ENCODE measurements at regions not wholly inside any gene's neighbourhood (a gene's known extent, or its start where the extent isn't known, plus 50 kb on each side); places are given as distances from the start of the nearest gene placed in this dataset.
"Not testable (repeated sequence)": the region's sequence is repeated elsewhere in the genome, so short reads cannot be mapped to it uniquely, and the experiment has no call there.

GRCh38 chrX:3806630-3807029, 93.2 kb upstream of the PRKX start:
- Mint-ChIP-seq H3K4me1 (ENCODE audit: low read depth) (peaks cover 3% of the 10 kb centered on the region), H3K36me3 (ENCODE audit: low read depth) (no peaks in the 10 kb centered on the region), H3K27ac (no peak overlapping the region), H3K4me3 (no peak overlapping the region), H3K27me3 (peaks cover 15% of the 10 kb centered on the region), H3K9me3 (no peaks in the 10 kb centered on the region)
- ChIA-PET POLR2A (no interaction called here), CTCF (no interaction called here)
- no peak for TF ChIP-seq CTCF (IDR thresholded peaks at IDR 0.05)
- no peak for ATAC-seq
- intact Hi-C loops (cut with micrococcal nuclease), result no loop called here
- DNase-seq, result no peak

GRCh38 chrX:3803713-3804112, 90.3 kb upstream of the PRKX start:
- Mint-ChIP-seq H3K9me3 (no peaks in the 10 kb centered on the region), H3K27me3 (peaks cover 14% of the 10 kb centered on the region), H3K27ac (no peak overlapping the region), H3K4me3 (no peak overlapping the region), H3K4me1 (ENCODE audit: low read depth) (no peaks in the 10 kb centered on the region), H3K36me3 (ENCODE audit: low read depth) (no peaks in the 10 kb centered on the region)
- intact Hi-C loops (cut with micrococcal nuclease), result no loop called here
- ATAC-seq, result no peak
- ChIA-PET POLR2A (no interaction called here), CTCF (no interaction called here)
- no peak for TF ChIP-seq CTCF (IDR thresholded peaks at IDR 0.05)
- DNase-seq, result no peak

GRCh38 chrX:3803305-3803704, 89.9 kb upstream of the PRKX start:
- ChIA-PET CTCF (no interaction called here), POLR2A (no interaction called here)
- no peak for ATAC-seq
- H3K9me3 Mint-ChIP-seq, result no peaks in the 10 kb centered on the region
- H3K4me3 Mint-ChIP-seq, result no peak overlapping the region
- no peak for DNase-seq
- intact Hi-C loops (cut with micrococcal nuclease), result no loop called here
- H3K27me3 Mint-ChIP-seq, result peaks cover 12% of the 10 kb centered on the region
- H3K27ac Mint-ChIP-seq, result no peak overlapping the region
- H3K36me3 Mint-ChIP-seq (ENCODE audit: low read depth), result no peaks in the 10 kb centered on the region
- no peak for TF ChIP-seq CTCF (IDR thresholded peaks at IDR 0.05)
- H3K4me1 Mint-ChIP-seq (ENCODE audit: low read depth), result no peaks in the 10 kb centered on the region

- H3K36me3 Mint-ChIP-seq (ENCODE audit: low read depth); H3K9me3 Mint-ChIP-seq; intact Hi-C loops (cut with micrococcal nuclease); DNase-seq; H3K4me3 Mint-ChIP-seq; H3K4me1 Mint-ChIP-seq (ENCODE audit: low read depth); POLR2A ChIA-PET; ATAC-seq; CTCF ChIA-PET; H3K27me3 Mint-ChIP-seq; H3K27ac Mint-ChIP-seq: not testable (repeated sequence)
Measured at GRCh38 chrX:3795411-3795810, 82.0 kb upstream of the PRKX start.

GRCh38 chrX:3791449-3791848, 78.0 kb upstream of the PRKX start:
- ChIA-PET POLR2A (no interaction called here), CTCF (no interaction called here)
- no peaks in the 10 kb centered on the region for H3K4me1 Mint-ChIP-seq (ENCODE audit: low read depth)
- DNase-seq (no peak), ATAC-seq (no peak)
- peaks cover 4% of the 10 kb centered on the region for H3K27me3 Mint-ChIP-seq
- intact Hi-C loops (cut with micrococcal nuclease), result no loop called here
- H3K27ac Mint-ChIP-seq, result no peak overlapping the region
- no peak for TF ChIP-seq CTCF (IDR thresholded peaks at IDR 0.05)
- H3K9me3 Mint-ChIP-seq, result no peaks in the 10 kb centered on the region
- H3K36me3 Mint-ChIP-seq (ENCODE audit: low read depth), result no peaks in the 10 kb centered on the region
- no peak overlapping the region for H3K4me3 Mint-ChIP-seq
